Activated CD4-positive, alpha-beta T cell treated with anti-CD3 and anti-CD28 coated beads for 36 hours (primary cell): ENCODE measurements at regions not wholly inside any gene's neighbourhood (a gene's known extent, or its start where the extent isn't known, plus 50 kb on each side); places are given as distances from the start of the nearest gene placed in this dataset.
"Not testable (repeated sequence)": the region's sequence is repeated elsewhere in the genome, so short reads cannot be mapped to it uniquely, and the experiment has no call there.

Experiments
- ATAC-seq: fragments of 200-7000 bp; cut with Tn5 transposase; one replicate; pipeline ENCODE4 v1.10.0; 2021; ENCODE audit warnings: mild to moderate bottlenecking, moderate library complexity
- CTCF ChIA-PET: fragments of 350-600 bp; sonication (Branson Sonifier 250); formaldehyde crosslinking; loops from one replicate; lab custom pipeline; 2021; ENCODE audit warnings: antibody characterized with exemption; lab: Charles Lee
- POLR2A ChIA-PET: fragments of 350-600 bp; sonication (Branson Sonifier 250); formaldehyde crosslinking; loops from one replicate; lab custom pipeline; 2021; ENCODE audit warnings: antibody characterized with exemption, inconsistent platforms; lab: Charles Lee
- DNase-seq: peaks from one replicate; pipeline ENCODE4 v3.0.0-alpha.2; 2020
- H3K27ac Mint-ChIP-seq: one replicate; pipeline ENCODE4 v1.8.0; 2021; ENCODE audit warnings: mixed read lengths
- H3K27me3 Mint-ChIP-seq: one replicate; pipeline ENCODE4 v1.8.0; 2021; ENCODE audit warnings: mixed read lengths
- H3K36me3 Mint-ChIP-seq: one replicate; pipeline ENCODE4 v1.8.0; 2021; ENCODE audit warnings: low read depth, mixed read lengths
- H3K4me1 Mint-ChIP-seq: one replicate; pipeline ENCODE4 v1.8.0; 2021; ENCODE audit warnings: mixed read lengths
- H3K4me3 Mint-ChIP-seq: one replicate; pipeline ENCODE4 v1.8.0; 2021; ENCODE audit warnings: mild to moderate bottlenecking, moderate library complexity, mixed read lengths
- H3K9me3 Mint-ChIP-seq: one replicate; pipeline ENCODE4 v1.8.0; 2021; ENCODE audit warnings: low read depth, mixed read lengths
- intact Hi-C, 2 experiments: fragments of 100-400 bp; cut with DNase I in 1 of 2; cut with micrococcal nuclease in 1 of 2; formaldehyde crosslinking; loops; one replicate each; pipeline versions ENCODE4 v1.14.2 to v1.15.1; 2022 to 2024; cut with DNase I, micrococcal nuclease

DNA sequence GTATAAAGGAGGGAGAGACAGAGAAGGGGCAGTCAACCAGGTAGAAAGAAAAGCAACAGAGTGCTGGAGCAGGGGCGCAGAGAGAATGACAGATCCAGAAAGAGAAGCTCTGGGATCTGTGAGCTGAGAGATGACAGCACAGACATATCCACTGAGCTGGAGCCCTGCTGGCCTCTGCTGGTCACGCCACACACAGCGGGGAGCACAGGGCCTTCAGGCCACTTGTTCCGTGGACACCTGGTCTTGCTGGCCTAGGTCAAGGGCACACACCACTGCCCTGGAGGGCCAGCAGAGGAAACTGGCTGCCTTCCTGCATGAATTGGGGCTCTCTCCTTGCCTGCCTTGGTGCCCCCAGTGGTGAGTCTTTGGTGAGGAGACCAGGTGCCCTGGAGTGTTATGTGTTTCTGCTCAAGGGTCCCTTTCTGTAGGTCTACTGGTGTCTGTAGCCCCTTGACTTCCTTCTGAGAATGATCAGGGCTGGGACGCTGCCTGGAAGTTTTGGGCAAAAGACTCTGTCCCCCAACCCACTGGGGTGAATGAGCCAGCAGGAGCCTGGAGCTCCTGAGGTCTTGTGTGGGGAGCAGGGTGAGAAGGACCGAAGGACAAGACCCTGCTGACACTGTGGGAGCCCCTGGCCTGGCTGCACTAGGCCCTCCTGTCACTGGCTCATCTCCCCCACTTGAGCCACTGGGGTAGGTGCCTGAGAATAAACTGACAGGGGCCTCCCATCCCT, 59.2 kb upstream of the ADAMTS2 start:
- H3K9me3 Mint-ChIP-seq: peaks cover 17% of the 10 kb centered on the region
- intact Hi-C loops: no loop called here
- POLR2A ChIA-PET: no interaction called here
- H3K36me3 Mint-ChIP-seq: peaks cover 3% of the 10 kb centered on the region
- no peak overlapping the region for H3K27ac Mint-ChIP-seq
- ATAC-seq (no peak), DNase-seq (no peak)
- no peaks in the 10 kb centered on the region for H3K27me3 Mint-ChIP-seq
- CTCF ChIA-PET: no interaction called here
- H3K4me1 Mint-ChIP-seq: no peaks in the 10 kb centered on the region
- H3K4me3 Mint-ChIP-seq: no peak overlapping the region

DNA sequence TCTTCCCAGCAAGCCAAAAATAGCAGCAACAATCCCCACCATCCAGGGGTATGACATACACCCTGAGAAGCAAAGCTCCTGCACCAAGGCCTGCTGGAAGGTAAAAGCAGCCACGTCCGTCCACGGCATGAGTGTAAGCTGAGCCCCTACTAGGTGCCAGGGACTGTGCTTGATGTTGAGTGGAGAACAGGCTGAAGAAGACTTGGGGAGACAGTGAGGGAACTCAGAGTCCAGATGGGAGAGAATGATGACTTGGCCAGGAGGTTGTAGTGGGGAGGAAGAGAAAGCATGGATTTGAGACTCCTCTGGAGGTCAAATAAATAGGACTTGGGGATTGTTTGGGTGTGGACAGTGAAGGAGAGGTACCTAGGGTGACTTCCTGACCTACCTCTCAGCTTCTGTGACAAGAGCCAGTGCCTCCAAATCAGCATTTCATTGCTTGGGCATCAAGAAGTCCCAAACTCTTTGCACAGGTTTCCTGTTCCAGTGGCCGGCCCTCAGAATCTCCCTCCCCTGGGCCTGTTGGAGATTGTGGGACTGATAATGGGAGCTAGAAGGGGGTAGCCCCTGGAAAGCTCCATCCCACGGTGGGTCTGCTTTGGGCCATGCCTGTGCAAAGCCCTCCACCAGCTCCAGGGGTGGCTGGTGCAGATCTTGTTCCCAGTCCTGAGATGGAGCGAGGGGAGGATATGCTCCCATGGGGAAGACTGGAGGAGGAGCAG, 58.3 kb upstream of the ADAMTS2 start:
- no peak overlapping the region for H3K4me3 Mint-ChIP-seq
- CTCF ChIA-PET: no interaction called here
- no peaks in the 10 kb centered on the region for H3K4me1 Mint-ChIP-seq
- intact Hi-C loops: no loop called here
- H3K36me3 Mint-ChIP-seq: peaks cover 5% of the 10 kb centered on the region
- H3K27me3 Mint-ChIP-seq: no peaks in the 10 kb centered on the region
- peaks cover 23% of the 10 kb centered on the region for H3K9me3 Mint-ChIP-seq
- no peak for DNase-seq
- no peak overlapping the region for H3K27ac Mint-ChIP-seq
- no peak for ATAC-seq
- POLR2A ChIA-PET: interaction anchor here (0.6 kb wide), 1 partner anchor 133 kb away, joined by 4 read pairs; no protein-coding TSS in a partner anchor

- H3K4me3 Mint-ChIP-seq, ATAC-seq, DNase-seq, H3K27me3 Mint-ChIP-seq, H3K4me1 Mint-ChIP-seq, intact Hi-C loops, H3K36me3 Mint-ChIP-seq, POLR2A ChIA-PET, CTCF ChIA-PET, H3K27ac Mint-ChIP-seq: not testable (repeated sequence)
- peaks cover 25% of the 10 kb centered on the region for H3K9me3 Mint-ChIP-seq
Observed at GRCh38 chr5:179400435-179400834, 55.2 kb upstream of the ADAMTS2 start.

GRCh38 chr5:179400020-179400419, 54.8 kb upstream of the ADAMTS2 start:
- POLR2A ChIA-PET: no interaction called here
- DNase-seq: no peak
- Mint-ChIP-seq H3K27ac (no peak overlapping the region), H3K27me3 (no peaks in the 10 kb centered on the region), H3K4me1 (no peaks in the 10 kb centered on the region), H3K36me3 (peaks cover 5% of the 10 kb centered on the region), H3K4me3 (no peak overlapping the region), H3K9me3 (peaks cover 26% of the 10 kb centered on the region)
- CTCF ChIA-PET: no interaction called here
- ATAC-seq: no peak
- intact Hi-C loops: no loop called here

GRCh38 chr5:179399327-179399726, 54.1 kb upstream of the ADAMTS2 start:
- intact Hi-C loops, H3K27ac Mint-ChIP-seq, H3K36me3 Mint-ChIP-seq, POLR2A ChIA-PET, H3K27me3 Mint-ChIP-seq, H3K4me3 Mint-ChIP-seq, ATAC-seq, DNase-seq, CTCF ChIA-PET, H3K4me1 Mint-ChIP-seq: not testable (repeated sequence)
- H3K9me3 Mint-ChIP-seq: peaks cover 26% of the 10 kb centered on the region

DNA sequence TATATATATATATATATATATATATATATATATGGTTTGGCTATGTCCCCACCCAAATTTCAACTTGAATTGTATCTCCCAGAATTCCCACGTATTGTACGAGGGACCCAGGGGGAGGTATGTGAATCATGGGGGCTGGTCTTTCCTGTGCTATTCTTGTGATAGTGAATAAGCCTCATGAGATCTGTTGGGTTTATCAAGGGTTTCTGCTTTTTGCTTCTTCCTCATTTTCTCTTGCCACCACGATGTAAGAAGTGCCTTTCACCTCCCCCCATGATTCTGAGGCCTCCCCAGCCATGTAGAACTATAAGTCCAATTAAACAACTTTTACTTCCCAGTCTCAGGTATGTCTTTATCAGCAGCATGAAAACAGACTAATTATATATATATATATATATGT, 52.3 kb upstream of the ADAMTS2 start:
- intact Hi-C loops: no loop called here
- Mint-ChIP-seq H3K36me3 (peaks cover 5% of the 10 kb centered on the region), H3K4me1 (no peaks in the 10 kb centered on the region), H3K4me3 (no peak overlapping the region), H3K27me3 (no peaks in the 10 kb centered on the region), H3K9me3 (peaks cover 36% of the 10 kb centered on the region), H3K27ac (no peak overlapping the region)
- ChIA-PET POLR2A (no interaction called here), CTCF (no interaction called here)
- DNase-seq: no peak
- no peak for ATAC-seq
